Mucosa of stomach (tissue), 1 donor: ENCODE measurements at regions not wholly inside any gene's neighbourhood (a gene's known extent, or its start where the extent isn't known, plus 50 kb on each side); places are given as distances from the start of the nearest gene placed in this dataset.
"Not testable (repeated sequence)": the region's sequence is repeated elsewhere in the genome, so short reads cannot be mapped to it uniquely, and the experiment has no call there.

Experiments used
- H3K27me3 ChIP-seq: one replicate; pipeline ENCODE4 v1.7.0; 2013; ENCODE audit warnings: mild to moderate bottlenecking, low read length; ENCODE audit not compliant: control insufficient read depth, insufficient read depth
- H3K36me3 ChIP-seq: one replicate; pipeline ENCODE4 v1.7.0; 2013; ENCODE audit warnings: low read length; ENCODE audit not compliant: control insufficient read depth, insufficient read depth
- H3K4me1 ChIP-seq: one replicate; pipeline ENCODE4 v1.7.0; 2013; ENCODE audit warnings: mild to moderate bottlenecking, low read length; ENCODE audit not compliant: control insufficient read depth, insufficient read depth
- H3K4me3 ChIP-seq: one replicate; pipeline ENCODE4 v1.7.0; 2013; ENCODE audit warnings: low read length
- H3K9ac ChIP-seq: one replicate; pipeline ENCODE4 v1.7.0; 2013; ENCODE audit warnings: mild to moderate bottlenecking, low read length, moderate library complexity
- H3K9me3 ChIP-seq: one replicate; pipeline ENCODE4 v1.7.0; 2013; ENCODE audit warnings: mild to moderate bottlenecking, low read length, moderate library complexity; ENCODE audit not compliant: control insufficient read depth
- donor health status: Pancreatic carcinoma.

GRCh38 chr6:141467041-141467440 is 665.7 kb upstream of the GJE1 start:
- H3K9me3 ChIP-seq: no peaks in the 10 kb centered on the region
- H3K27me3 ChIP-seq: no peaks in the 10 kb centered on the region
- no peak overlapping the region for H3K4me3 ChIP-seq
- no peaks in the 10 kb centered on the region for H3K4me1 ChIP-seq
- no peaks in the 10 kb centered on the region for H3K36me3 ChIP-seq
- H3K9ac ChIP-seq: no peak overlapping the region

- Histone ChIP-seq H3K9me3 (no peaks in the 10 kb centered on the region), H3K4me1 (no peaks in the 10 kb centered on the region), H3K27me3 (no peaks in the 10 kb centered on the region), H3K36me3 (no peaks in the 10 kb centered on the region), H3K9ac (no peak overlapping the region), H3K4me3 (no peak overlapping the region)
Observed at GRCh38 chr6:141464896-141465295, 667.8 kb upstream of the GJE1 start.

- no peaks in the 10 kb centered on the region for H3K36me3 ChIP-seq
- H3K9me3 ChIP-seq: no peaks in the 10 kb centered on the region
- no peaks in the 10 kb centered on the region for H3K27me3 ChIP-seq
- H3K4me3 ChIP-seq: no peak overlapping the region
- no peaks in the 10 kb centered on the region for H3K4me1 ChIP-seq
- no peak overlapping the region for H3K9ac ChIP-seq
Observed at GRCh38 chr6:141464490-141464889, 668.2 kb upstream of the GJE1 start.

- H3K36me3 ChIP-seq: no peaks in the 10 kb centered on the region
- no peak overlapping the region for H3K9ac ChIP-seq
- no peaks in the 10 kb centered on the region for H3K27me3 ChIP-seq
- no peak overlapping the region for H3K4me3 ChIP-seq
- H3K4me1 ChIP-seq: no peaks in the 10 kb centered on the region
- H3K9me3 ChIP-seq: no peaks in the 10 kb centered on the region
Observed at GRCh38 chr6:141463237-141463977, 669.3 kb upstream of the GJE1 start.

GRCh38 chr6:141460743-141461484 is 671.8 kb upstream of the GJE1 start:
- Histone ChIP-seq H3K27me3 (no peaks in the 10 kb centered on the region), H3K9ac (no peak overlapping the region), H3K9me3 (no peaks in the 10 kb centered on the region), H3K36me3 (no peaks in the 10 kb centered on the region), H3K4me1 (no peaks in the 10 kb centered on the region), H3K4me3 (no peak overlapping the region)

GRCh38 chr6:141460245-141460644 is 672.5 kb upstream of the GJE1 start:
- not testable (repeated sequence) for H3K27me3 ChIP-seq, H3K36me3 ChIP-seq, H3K9me3 ChIP-seq, H3K4me3 ChIP-seq, H3K9ac ChIP-seq, H3K4me1 ChIP-seq

- H3K4me1 ChIP-seq, H3K9me3 ChIP-seq, H3K4me3 ChIP-seq, H3K27me3 ChIP-seq, H3K9ac ChIP-seq, H3K36me3 ChIP-seq: not testable (repeated sequence)
Observed at GRCh38 chr6:141457984-141458383, 674.7 kb upstream of the GJE1 start.

GRCh38 chr6:141452354-141452686 is 680.4 kb upstream of the GJE1 start:
- Histone ChIP-seq H3K4me1 (no peaks in the 10 kb centered on the region), H3K4me3 (no peak overlapping the region), H3K27me3 (no peaks in the 10 kb centered on the region), H3K9me3 (no peaks in the 10 kb centered on the region), H3K36me3 (no peaks in the 10 kb centered on the region), H3K9ac (no peak overlapping the region)

- no peaks in the 10 kb centered on the region for H3K36me3 ChIP-seq
- no peaks in the 10 kb centered on the region for H3K4me1 ChIP-seq
- H3K9ac ChIP-seq: no peak overlapping the region
- H3K4me3 ChIP-seq: no peak overlapping the region
- no peaks in the 10 kb centered on the region for H3K9me3 ChIP-seq
- no peaks in the 10 kb centered on the region for H3K27me3 ChIP-seq
Observed at GRCh38 chr6:141451511-141452353, 681.0 kb upstream of the GJE1 start.

- Histone ChIP-seq H3K36me3 (no peaks in the 10 kb centered on the region), H3K9me3 (no peaks in the 10 kb centered on the region), H3K4me1 (no peaks in the 10 kb centered on the region), H3K9ac (no peak overlapping the region), H3K27me3 (no peaks in the 10 kb centered on the region), H3K4me3 (no peak overlapping the region)
Observed at GRCh38 chr6:141451181-141451510, 681.6 kb upstream of the GJE1 start.

- Histone ChIP-seq H3K4me3 (no peak overlapping the region), H3K27me3 (no peaks in the 10 kb centered on the region), H3K9me3 (no peaks in the 10 kb centered on the region), H3K4me1 (no peaks in the 10 kb centered on the region), H3K36me3 (no peaks in the 10 kb centered on the region), H3K9ac (no peak overlapping the region)
Observed at GRCh38 chr6:141445928-141446628, 686.6 kb upstream of the GJE1 start.
